H9 (cell line): ENCODE measurements at regions not wholly inside any gene's neighbourhood (a gene's known extent, or its start where the extent isn't known, plus 50 kb on each side); places are given as distances from the start of the nearest gene placed in this dataset.

Experiments
- DNase-seq: peaks from one replicate; pipeline ENCODE4 v3.0.0-alpha.2; 2017
- H2AFZ ChIP-seq: one replicate; pipeline ENCODE4 v1.6.1; 2013; ENCODE audit warnings: mild to moderate bottlenecking, low read length, control low read depth, moderate library complexity
- H2AK5ac ChIP-seq: 2 replicates; pipeline ENCODE4 v1.6.1; 2013; ENCODE audit warnings: low read length, control low read depth, mixed read lengths; ENCODE audit not compliant: insufficient read length
- H2BK120ac ChIP-seq: one replicate; pipeline ENCODE4 v1.6.1; 2013; ENCODE audit warnings: low read depth, mild to moderate bottlenecking, low read length, control low read depth, inconsistent platforms; ENCODE audit not compliant: poor library complexity, severe bottlenecking
- H2BK12ac ChIP-seq: 2 replicates; pipeline ENCODE4 v1.6.1; 2013; ENCODE audit warnings: low read length, control low read depth, mixed read lengths, low read depth; ENCODE audit not compliant: insufficient read length
- H2BK15ac ChIP-seq: 2 replicates; pipeline ENCODE4 v1.6.1; 2013; ENCODE audit warnings: low read depth, low read length, control low read depth
- H2BK20ac ChIP-seq: one replicate; pipeline ENCODE4 v1.6.1; 2013; ENCODE audit warnings: low read depth, mild to moderate bottlenecking, low read length, control low read depth, inconsistent platforms; ENCODE audit not compliant: poor library complexity, severe bottlenecking
- H2BK5ac ChIP-seq: 2 replicates; pipeline ENCODE4 v1.6.1; 2013; ENCODE audit warnings: low read length, control low read depth, mixed read lengths; ENCODE audit not compliant: insufficient read length
- H3K14ac ChIP-seq: 2 replicates; pipeline ENCODE4 v1.6.1; 2013; ENCODE audit warnings: low read length, control low read depth; ENCODE audit not compliant: insufficient read depth
- H3K18ac ChIP-seq: 2 replicates; pipeline ENCODE4 v1.6.1; 2013; ENCODE audit warnings: low read depth, mild to moderate bottlenecking, mixed read lengths, low read length, control low read depth; ENCODE audit not compliant: insufficient read length
- H3K23ac ChIP-seq: 2 replicates; pipeline ENCODE4 v1.6.1; 2013; ENCODE audit warnings: low read length, control low read depth, mixed read lengths, low read depth; ENCODE audit not compliant: insufficient read length
- H3K23me2 ChIP-seq: 2 replicates; pipeline ENCODE4 v1.6.1; 2013; ENCODE audit warnings: low read depth, mild to moderate bottlenecking, mixed read lengths, low read length, control low read depth; ENCODE audit not compliant: insufficient read length, poor library complexity, severe bottlenecking
- H3K27ac ChIP-seq: 2 replicates; pipeline ENCODE4 v1.5.1; 2013; ENCODE audit warnings: low read length, control low read depth, mixed read lengths, low read depth; ENCODE audit not compliant: insufficient read length
- H3K27me3 ChIP-seq: 2 replicates; pipeline ENCODE4 v1.6.1; 2013; ENCODE audit warnings: low read length, control low read depth, inconsistent platforms; ENCODE audit not compliant: insufficient read depth
- H3K4ac ChIP-seq: 2 replicates; pipeline ENCODE4 v1.6.1; 2013; ENCODE audit warnings: low read depth, mild to moderate bottlenecking, control low read depth, inconsistent platforms, low read length, moderate library complexity
- H3K4me1 ChIP-seq: 2 replicates; pipeline ENCODE4 v1.6.1; 2013; ENCODE audit warnings: low read length, control low read depth, inconsistent platforms; ENCODE audit not compliant: insufficient read depth
- H3K4me2 ChIP-seq: 2 replicates; pipeline ENCODE4 v1.6.1; 2013; ENCODE audit warnings: low read length, control low read depth, mixed read lengths; ENCODE audit not compliant: insufficient read length, insufficient read depth
- H3K56ac ChIP-seq: 2 replicates; pipeline ENCODE4 v1.6.1; 2013; ENCODE audit warnings: low read depth, mild to moderate bottlenecking, mixed read lengths, low read length, control low read depth; ENCODE audit not compliant: insufficient read length
- H3K79me1 ChIP-seq: 2 replicates; pipeline ENCODE4 v1.6.1; 2013; ENCODE audit warnings: low read depth, mild to moderate bottlenecking, moderate library complexity, low read length, control low read depth, inconsistent platforms; ENCODE audit not compliant: insufficient read depth, poor library complexity, severe bottlenecking
- H3K79me2 ChIP-seq: 2 replicates; pipeline ENCODE4 v1.6.1; 2013; ENCODE audit warnings: low read length, control low read depth, inconsistent platforms; ENCODE audit not compliant: insufficient read depth
- H3K9ac ChIP-seq: 2 replicates; pipeline ENCODE4 v1.6.1; 2013; ENCODE audit warnings: low read length, control low read depth, mixed read lengths; ENCODE audit not compliant: insufficient read length; ENCODE audit errors: extremely low read depth
- H3K9me3 ChIP-seq: one replicate; pipeline ENCODE4 v1.6.1; 2013; ENCODE audit warnings: low read depth, low read length, inconsistent platforms; ENCODE audit not compliant: control insufficient read depth
- H3T11ph ChIP-seq: one replicate; pipeline ENCODE4 v1.6.1; 2013; ENCODE audit warnings: mild to moderate bottlenecking, low read length, control low read depth, inconsistent platforms
- H4K20me1 ChIP-seq: one replicate; pipeline ENCODE4 v1.6.1; 2013; ENCODE audit not compliant: control insufficient read depth, insufficient read length, insufficient read depth
- H4K5ac ChIP-seq: 2 replicates; pipeline ENCODE4 v1.6.1; 2013; ENCODE audit warnings: low read depth, mild to moderate bottlenecking, mixed read lengths, low read length, control low read depth; ENCODE audit not compliant: insufficient read length
- H4K8ac ChIP-seq: replicated peaks from 2 replicates; pipeline ENCODE4 v1.6.1; 2013; ENCODE audit warnings: low read length, control low read depth, mixed read lengths, low read depth; ENCODE audit not compliant: insufficient read length
- H4K91ac ChIP-seq: 2 replicates; pipeline ENCODE4 v1.6.1; 2013; ENCODE audit warnings: low read depth, mild to moderate bottlenecking, moderate library complexity, mixed read lengths, low read length, control low read depth; ENCODE audit not compliant: insufficient read length
- H3K27ac Mint-ChIP-seq, 3 experiments: 2 replicates in 2 of 3; 3 replicates in 1 of 3; pipeline ENCODE4 v1.8.0; 2020 to 2021; ENCODE audit warnings: mixed read lengths in 3 of 3, mild to moderate bottlenecking in 1 of 3, moderate library complexity in 1 of 3
- H3K27me3 Mint-ChIP-seq: 2 replicates; pipeline ENCODE4 v1.8.0; 2021; ENCODE audit warnings: low read depth, mild to moderate bottlenecking, moderate library complexity, mixed read lengths
- H3K36me3 Mint-ChIP-seq, 3 experiments: 2 replicates in 2 of 3; 3 replicates in 1 of 3; pipeline ENCODE4 v1.8.0; 2020 to 2021; ENCODE audit warnings: low read depth in 3 of 3, mixed read lengths in 3 of 3; ENCODE audit not compliant: insufficient read depth in 1 of 3
- H3K4me1 Mint-ChIP-seq, 2 experiments: 2 replicates each; pipeline ENCODE4 v1.8.0; 2020; ENCODE audit warnings: mixed read lengths in 2 of 2
- H3K4me3 Mint-ChIP-seq, 2 experiments: 2 replicates in 1 of 2; 3 replicates in 1 of 2; pipeline ENCODE4 v1.8.0; 2020 to 2021; ENCODE audit warnings: mild to moderate bottlenecking in 2 of 2, mixed read lengths in 2 of 2, moderate library complexity in 1 of 2
- H3K9me3 Mint-ChIP-seq, 2 experiments: 2 replicates in 1 of 2; 3 replicates in 1 of 2; pipeline ENCODE4 v1.8.0; 2020; ENCODE audit warnings: mild to moderate bottlenecking in 2 of 2, mixed read lengths in 2 of 2, moderate library complexity in 1 of 2
- WGBS: extraction: QIAGEN DNeasy Blood & Tissue Kit; methylation state at CpG from one replicate; pipeline ENCODE4 v1.1.7; 2013; ENCODE audit warnings: missing lambda C conversion rate, low lambda C conversion rate, mixed read lengths; ENCODE audit not compliant: insufficient read length; ENCODE audit errors: extremely low coverage; 5-methylcytosine and 5-hydroxymethylcytosine counted together
- TF ChIP-seq, protein P1 (sequence below): fragments of 200-600 bp; sonication (generic); conservative IDR thresholded peaks from 3 replicates; pipeline ENCODE4 v1.8.0; 2021; ENCODE audit warnings: antibody characterized with exemption, mild to moderate bottlenecking

DNA sequence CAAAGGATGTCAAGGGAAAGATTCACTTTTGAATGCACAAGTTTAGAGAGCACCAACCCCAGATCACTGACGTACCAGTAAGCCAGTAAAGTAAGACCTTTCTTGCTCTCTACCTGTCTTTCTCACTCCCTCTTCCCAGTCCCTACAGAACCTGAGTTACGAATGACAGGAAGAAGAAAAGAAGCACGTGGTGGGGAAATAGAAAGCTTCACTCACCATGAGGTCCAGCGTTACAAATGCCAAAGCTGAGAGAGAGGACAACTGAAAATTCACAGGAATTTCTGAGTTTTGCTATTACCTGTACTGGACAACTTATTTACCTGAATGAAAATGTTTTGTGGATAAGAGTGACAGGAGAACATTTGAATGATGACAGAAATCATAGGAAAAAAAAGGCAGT is 133.2 kb upstream of the GBE1 start:
- Mint-ChIP-seq H3K27me3 (peaks cover 2% of the 10 kb centered on the region; the same call in 1 of the 2 replicates), H3K4me1 (peaks cover 22 to 23% of the 10 kb centered on the region in 2 experiments), H3K36me3 (no peaks in the 10 kb centered on the region), H3K4me3 (no peak overlapping the region), H3K9me3 (no peaks in the 10 kb centered on the region), H3K27ac (no peak overlapping the region)
- Histone ChIP-seq H4K8ac (no peak overlapping the region), H2AFZ (no peak overlapping the region), H4K20me1 (no peaks in the 10 kb centered on the region), H4K91ac (no peak overlapping the region), H3K14ac (no peak overlapping the region), H3K23ac (no peak overlapping the region), H3K4ac (no peak overlapping the region), H3T11ph (no peak overlapping the region), H3K56ac (no peak overlapping the region), H2AK5ac (no peak overlapping the region), H3K18ac (no peak overlapping the region), H3K27me3 (no peaks in the 10 kb centered on the region), H4K5ac (no peak overlapping the region), H3K4me1 (no peaks in the 10 kb centered on the region; the same call in 1 of the 2 replicates), H2BK20ac (no peak overlapping the region), H2BK120ac (no peak overlapping the region), H2BK12ac (no peak overlapping the region), H3K79me2 (no peaks in the 10 kb centered on the region), H3K9ac (no peak overlapping the region), H2BK5ac (no peak overlapping the region), H3K23me2 (no peaks in the 10 kb centered on the region), H2BK15ac (no peak overlapping the region), H3K79me1 (no peaks in the 10 kb centered on the region), H3K4me2 (no peak overlapping the region), H3K9me3 (no peaks in the 10 kb centered on the region), H3K27ac (no peak overlapping the region)
- WGBS = no CpG with 5 or more reads among the region's 4 CpGs
- TF ChIP-seq, protein P1, sequence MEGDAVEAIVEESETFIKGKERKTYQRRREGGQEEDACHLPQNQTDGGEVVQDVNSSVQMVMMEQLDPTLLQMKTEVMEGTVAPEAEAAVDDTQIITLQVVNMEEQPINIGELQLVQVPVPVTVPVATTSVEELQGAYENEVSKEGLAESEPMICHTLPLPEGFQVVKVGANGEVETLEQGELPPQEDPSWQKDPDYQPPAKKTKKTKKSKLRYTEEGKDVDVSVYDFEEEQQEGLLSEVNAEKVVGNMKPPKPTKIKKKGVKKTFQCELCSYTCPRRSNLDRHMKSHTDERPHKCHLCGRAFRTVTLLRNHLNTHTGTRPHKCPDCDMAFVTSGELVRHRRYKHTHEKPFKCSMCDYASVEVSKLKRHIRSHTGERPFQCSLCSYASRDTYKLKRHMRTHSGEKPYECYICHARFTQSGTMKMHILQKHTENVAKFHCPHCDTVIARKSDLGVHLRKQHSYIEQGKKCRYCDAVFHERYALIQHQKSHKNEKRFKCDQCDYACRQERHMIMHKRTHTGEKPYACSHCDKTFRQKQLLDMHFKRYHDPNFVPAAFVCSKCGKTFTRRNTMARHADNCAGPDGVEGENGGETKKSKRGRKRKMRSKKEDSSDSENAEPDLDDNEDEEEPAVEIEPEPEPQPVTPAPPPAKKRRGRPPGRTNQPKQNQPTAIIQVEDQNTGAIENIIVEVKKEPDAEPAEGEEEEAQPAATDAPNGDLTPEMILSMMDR = no peak
- DNase-seq = no peak
